ENCODE measurements at regions not wholly inside any gene's neighbourhood (a gene's known extent, or its start where the extent isn't known, plus 50 kb on each side); places are given as distances from the start of the nearest gene placed in this dataset.

DNA sequence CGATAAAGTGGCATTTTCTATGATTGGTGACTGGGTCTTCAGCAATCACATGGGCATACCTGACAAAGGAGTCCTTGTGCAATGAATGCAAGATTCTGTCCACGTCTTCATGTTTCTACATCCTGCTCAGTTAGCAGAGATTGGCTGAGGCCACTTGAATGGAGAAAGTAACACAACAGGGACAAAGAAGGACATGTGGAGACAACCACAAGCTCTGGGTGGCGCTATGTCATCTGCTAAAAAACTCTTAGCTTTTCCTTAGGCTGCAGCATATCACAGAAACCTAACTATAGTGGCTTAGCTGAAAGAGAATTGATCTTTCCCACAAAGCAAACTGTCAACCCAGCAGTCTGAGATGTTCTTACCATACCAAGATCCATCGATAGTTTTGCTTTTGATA, 1109.7 kb downstream of the SOCS6 start:
- Histone ChIP-seq H3K4me3 (no peak overlapping the region), H3K27me3 (no peaks in the 10 kb centered on the region), H3K4me1 (ENCODE audit: low read depth) (no peaks in the 10 kb centered on the region), H3K9me3 (ENCODE audit: low read depth) (no peaks in the 10 kb centered on the region), H3K27ac (no peak overlapping the region), H3K36me3 (no peaks in the 10 kb centered on the region)
- DNase-seq (ENCODE audit: low read depth in 1 of 2, low spot score in 1 of 2): peak; percentile 50 to 72
- TF ChIP-seq, protein P1, sequence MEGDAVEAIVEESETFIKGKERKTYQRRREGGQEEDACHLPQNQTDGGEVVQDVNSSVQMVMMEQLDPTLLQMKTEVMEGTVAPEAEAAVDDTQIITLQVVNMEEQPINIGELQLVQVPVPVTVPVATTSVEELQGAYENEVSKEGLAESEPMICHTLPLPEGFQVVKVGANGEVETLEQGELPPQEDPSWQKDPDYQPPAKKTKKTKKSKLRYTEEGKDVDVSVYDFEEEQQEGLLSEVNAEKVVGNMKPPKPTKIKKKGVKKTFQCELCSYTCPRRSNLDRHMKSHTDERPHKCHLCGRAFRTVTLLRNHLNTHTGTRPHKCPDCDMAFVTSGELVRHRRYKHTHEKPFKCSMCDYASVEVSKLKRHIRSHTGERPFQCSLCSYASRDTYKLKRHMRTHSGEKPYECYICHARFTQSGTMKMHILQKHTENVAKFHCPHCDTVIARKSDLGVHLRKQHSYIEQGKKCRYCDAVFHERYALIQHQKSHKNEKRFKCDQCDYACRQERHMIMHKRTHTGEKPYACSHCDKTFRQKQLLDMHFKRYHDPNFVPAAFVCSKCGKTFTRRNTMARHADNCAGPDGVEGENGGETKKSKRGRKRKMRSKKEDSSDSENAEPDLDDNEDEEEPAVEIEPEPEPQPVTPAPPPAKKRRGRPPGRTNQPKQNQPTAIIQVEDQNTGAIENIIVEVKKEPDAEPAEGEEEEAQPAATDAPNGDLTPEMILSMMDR (IDR thresholded peaks at IDR 0.05; ENCODE audit: low read depth, low read length): peak; percentile 43

DNA sequence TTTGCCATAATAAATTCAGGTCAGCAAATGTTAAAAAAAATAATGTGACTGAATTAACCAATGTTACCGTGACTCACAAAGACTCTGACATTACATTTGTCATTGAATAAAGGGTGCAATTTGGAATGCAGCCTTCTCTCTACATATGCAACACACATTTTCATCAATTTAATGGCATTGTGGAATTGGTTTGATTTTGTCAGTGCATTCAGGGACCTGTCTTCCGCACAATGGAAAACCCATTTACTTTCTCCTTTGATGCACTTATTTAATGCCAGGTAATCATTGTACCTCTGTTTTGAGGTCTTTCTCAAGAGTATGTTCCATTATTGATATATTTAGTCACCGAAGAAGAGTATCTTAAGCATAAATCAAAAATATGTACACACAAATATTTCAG, 1099.3 kb downstream of the SOCS6 start:
- Histone ChIP-seq H3K36me3 (no peaks in the 10 kb centered on the region), H3K4me3 (no peak overlapping the region), H3K27ac (no peak overlapping the region), H3K9me3 (ENCODE audit: low read depth) (no peaks in the 10 kb centered on the region), H3K27me3 (no peaks in the 10 kb centered on the region), H3K4me1 (ENCODE audit: low read depth) (no peaks in the 10 kb centered on the region)
- TF ChIP-seq, protein P1 (IDR thresholded peaks at IDR 0.05; ENCODE audit: low read depth, low read length): no peak
- no peak for DNase-seq (ENCODE audit: low read depth in 1 of 2, low spot score in 1 of 2)

DNA sequence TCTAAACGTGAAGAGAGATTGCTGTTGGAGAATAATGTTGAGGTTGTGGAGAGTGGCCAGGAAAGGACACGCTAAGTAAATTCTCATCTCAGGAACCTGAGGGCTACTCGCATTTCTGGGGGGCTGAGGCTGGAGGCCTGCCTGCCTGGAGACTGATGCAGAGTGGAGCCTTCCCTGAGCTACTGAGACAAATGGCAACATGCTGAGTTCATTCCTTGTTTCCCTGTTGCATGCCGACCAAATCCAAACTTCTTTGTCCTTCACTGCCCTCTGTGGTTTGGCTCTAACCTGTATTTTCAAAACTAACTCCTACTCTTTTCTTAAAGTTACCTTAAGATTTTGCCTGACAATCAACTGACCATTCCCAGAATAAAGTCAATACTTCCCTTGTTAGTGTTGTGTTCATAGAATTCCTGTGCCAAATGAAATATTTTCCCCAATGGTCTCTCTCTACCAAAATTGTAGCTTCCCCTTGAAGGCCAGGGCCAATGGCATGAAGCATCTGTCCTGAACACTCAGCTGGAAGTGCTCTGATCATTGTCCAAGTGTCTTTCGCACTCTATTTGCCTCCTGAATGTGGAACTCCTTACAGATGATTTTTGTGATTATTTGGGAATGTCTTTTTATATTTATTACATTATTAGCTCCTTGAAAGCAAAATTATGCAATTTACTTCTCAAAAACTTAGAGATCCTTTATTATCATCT, 1085.6 kb downstream of the SOCS6 start:
- H3K9me3 ChIP-seq (ENCODE audit: low read depth): no peaks in the 10 kb centered on the region
- H3K4me1 ChIP-seq (ENCODE audit: low read depth): no peaks in the 10 kb centered on the region
- no peak overlapping the region for H3K4me3 ChIP-seq
- H3K27ac ChIP-seq: no peak overlapping the region
- peak in 1 of 2 donors; percentile 2 for DNase-seq (ENCODE audit: low read depth in 1 of 2, low spot score in 1 of 2)
- H3K36me3 ChIP-seq: no peaks in the 10 kb centered on the region
- no peaks in the 10 kb centered on the region for H3K27me3 ChIP-seq
- TF ChIP-seq, protein P1 (IDR thresholded peaks at IDR 0.05; ENCODE audit: low read depth, low read length): no peak

DNA sequence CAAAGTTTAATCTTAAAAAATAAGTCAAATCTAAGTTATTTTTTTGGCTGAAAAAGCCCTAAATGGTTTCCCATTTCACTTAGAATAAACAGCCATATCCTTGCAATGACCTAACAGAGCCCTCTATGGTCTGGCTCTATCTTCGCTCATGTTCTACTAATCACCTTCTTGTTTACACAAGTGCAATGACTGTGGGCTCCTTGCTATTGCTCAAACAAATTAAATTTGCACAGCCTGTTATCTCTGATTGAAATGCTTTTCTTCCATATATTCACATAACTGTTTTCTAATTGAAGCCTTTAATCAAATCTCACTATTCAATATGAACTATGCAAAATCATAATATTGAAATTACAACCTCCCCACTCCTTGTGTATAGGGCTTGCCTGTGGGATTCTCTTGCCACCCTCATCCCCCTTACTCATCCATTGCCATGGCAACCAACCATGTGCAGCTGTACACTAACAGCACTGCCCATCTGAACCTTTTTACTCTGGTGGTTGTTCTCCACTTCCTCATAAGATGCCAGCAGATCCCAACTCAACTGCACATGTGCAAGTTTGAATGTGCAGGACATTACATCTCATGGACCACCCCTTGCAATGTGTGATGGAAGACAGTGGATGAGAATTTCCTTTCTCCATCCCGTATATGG, 1083.2 kb downstream of the SOCS6 start:
- no peak for DNase-seq (ENCODE audit: low read depth in 1 of 2, low spot score in 1 of 2)
- Histone ChIP-seq H3K4me1 (ENCODE audit: low read depth) (no peaks in the 10 kb centered on the region), H3K9me3 (ENCODE audit: low read depth) (no peaks in the 10 kb centered on the region), H3K4me3 (no peak overlapping the region), H3K27me3 (no peaks in the 10 kb centered on the region), H3K36me3 (no peaks in the 10 kb centered on the region), H3K27ac (no peak overlapping the region)
- TF ChIP-seq, protein P1 (IDR thresholded peaks at IDR 0.05; ENCODE audit: low read depth, low read length): no peak

DNA sequence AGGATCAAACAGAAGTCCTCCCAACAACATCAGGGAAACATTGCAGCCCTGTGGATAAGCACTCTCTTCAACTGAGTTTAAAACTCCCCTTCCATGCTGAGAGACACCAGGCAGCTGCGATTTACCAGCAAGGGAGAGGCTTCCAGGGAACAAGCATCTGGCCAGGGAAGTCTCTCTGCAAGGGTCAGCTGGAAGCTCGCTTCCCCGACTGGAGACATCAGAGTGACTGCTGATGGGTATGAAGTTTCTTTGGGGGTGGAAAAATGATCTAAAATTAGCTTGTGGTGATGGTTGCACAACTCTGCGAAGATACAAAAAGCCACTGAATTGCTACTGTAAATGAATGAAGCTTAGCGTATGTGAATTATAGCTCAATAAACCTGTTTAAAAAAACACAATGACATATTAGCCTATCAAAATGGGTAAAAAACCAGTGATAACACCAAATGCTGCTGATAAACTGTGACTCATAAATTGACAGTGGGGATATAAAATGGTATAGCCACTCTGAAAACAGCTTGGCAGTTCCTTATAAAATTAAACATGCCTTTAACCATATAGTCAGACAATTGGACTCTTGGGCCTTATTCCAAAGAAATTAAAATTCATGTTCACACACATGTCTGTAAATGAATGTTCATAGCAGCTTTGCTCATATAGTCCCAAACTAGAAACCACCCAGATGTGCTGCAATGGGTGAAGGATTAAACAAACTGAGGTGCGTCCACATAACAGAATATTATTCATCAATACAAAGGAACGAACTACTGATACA, 1082.0 kb downstream of the SOCS6 start:
- TF ChIP-seq, protein P1 (IDR thresholded peaks at IDR 0.05; ENCODE audit: low read depth, low read length): no peak
- H3K36me3 ChIP-seq: no peaks in the 10 kb centered on the region
- H3K27me3 ChIP-seq: no peaks in the 10 kb centered on the region
- H3K9me3 ChIP-seq (ENCODE audit: low read depth): no peaks in the 10 kb centered on the region
- peak in 1 of 2 donors; percentile 41 for DNase-seq (ENCODE audit: low read depth in 1 of 2, low spot score in 1 of 2)
- H3K27ac ChIP-seq: no peak overlapping the region
- no peaks in the 10 kb centered on the region for H3K4me1 ChIP-seq (ENCODE audit: low read depth)
- no peak overlapping the region for H3K4me3 ChIP-seq

Data from cardiac muscle cell (in vitro differentiated cells and primary cell).